Kidney (tissue), 13 donors: ENCODE measurements at regions not wholly inside any gene's neighbourhood (a gene's known extent, or its start where the extent isn't known, plus 50 kb on each side); places are given as distances from the start of the nearest gene placed in this dataset.

ENCODE experiments used
- DNase-seq, 5 donors: peaks; one replicate each; pipeline ENCODE4 v3.0.0-alpha.2; 2013 to 2020
- FAIRE-seq: peaks from 2 replicates; lab custom pipeline; 2012; peaks lifted over from hg19 to GRCh38; lab: Jason Lieb, UNC
- H3K27ac ChIP-seq, 2 donors: one replicate each; pipeline ENCODE4 v1.7.0; 2013; ENCODE audit warnings: low read depth in 2 of 2, low read length in 2 of 2, inconsistent platforms in 1 of 2
- H3K27me3 ChIP-seq: one replicate; pipeline ENCODE4 v1.7.1; 2013; ENCODE audit warnings: low read length, inconsistent platforms; ENCODE audit not compliant: control insufficient read depth, insufficient read depth
- H3K36me3 ChIP-seq, 3 donors: one replicate each; pipeline versions ENCODE4 v1.7.0 to v1.7.1; 2013; ENCODE audit warnings: low read length in 3 of 3, control low read depth in 1 of 3, inconsistent platforms in 1 of 3; ENCODE audit not compliant: insufficient read depth in 3 of 3, control insufficient read depth in 2 of 3
- H3K4me1 ChIP-seq, 3 donors: one replicate each; pipeline versions ENCODE4 v1.7.0 to v1.7.1; 2013; ENCODE audit warnings: low read length in 3 of 3, inconsistent platforms in 1 of 3, low read depth in 1 of 3; ENCODE audit not compliant: control insufficient read depth in 2 of 3, insufficient read depth in 2 of 3
- H3K4me3 ChIP-seq, 3 donors: one replicate each; pipeline versions ENCODE4 v1.7.0 to v1.8.1; 2013; ENCODE audit warnings: low read length in 3 of 3, control low read depth in 1 of 3, inconsistent platforms in 1 of 3
- H3K9ac ChIP-seq, 3 donors: one replicate each; pipeline versions ENCODE4 v1.7.0 to v1.7.1; 2013; ENCODE audit warnings: low read length in 3 of 3, control low read depth in 1 of 3, inconsistent platforms in 1 of 3
- H3K9me3 ChIP-seq, 3 donors: one replicate each; pipeline versions ENCODE4 v1.7.0 to v1.7.1; 2013; ENCODE audit warnings: low read length in 3 of 3, control low read depth in 1 of 3, inconsistent platforms in 1 of 3; ENCODE audit not compliant: control insufficient read depth in 2 of 3, insufficient read depth in 1 of 3
- intact Hi-C: fragments of 100-400 bp; cut with DNase I; formaldehyde crosslinking; loops from one replicate; pipeline ENCODE4 v1.11.1; 2022
- TF ChIP-seq, protein P1 (sequence below): IDR thresholded peaks from 3 replicates; pipeline ENCODE4 v1.5.1; 2012; ENCODE audit warnings: mild to moderate bottlenecking, moderate library complexity, borderline replicate concordance; ENCODE audit not compliant: insufficient read depth; ENCODE audit errors: extremely low read depth
- donor health status: control.
- donor health status: control.
- donor health status: control.
- donor health status: control.
- donor health status: control.
- donor health status: DM: yes; HTN: yes; CAD: no.
- donor health status: Normal renal cell carcinoma (clear cell type).

DNA sequence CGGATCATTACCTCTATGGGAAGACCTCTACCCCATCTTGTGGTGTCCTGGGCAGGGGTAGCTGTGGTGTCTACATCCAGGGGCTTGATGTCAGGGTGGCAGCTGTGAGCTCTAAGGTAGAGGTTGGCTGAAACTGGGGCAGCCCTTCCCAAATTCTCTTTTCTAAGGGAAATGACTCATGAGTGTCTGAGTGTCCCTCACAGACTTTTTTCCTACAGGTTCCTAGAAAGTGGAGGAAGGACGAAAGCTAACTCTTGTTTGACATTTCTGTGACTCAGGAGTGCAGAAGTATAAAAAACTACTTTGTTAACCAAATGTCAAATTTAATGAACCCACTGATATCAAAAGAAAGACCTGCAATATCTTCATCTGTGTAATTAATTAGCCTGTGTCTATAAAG is 481.5 kb downstream of the PDCD6IP start:
- intact Hi-C loops = no loop called here
- FAIRE-seq = no peak
- no peaks in the 10 kb centered on the region for H3K4me1 ChIP-seq

DNA sequence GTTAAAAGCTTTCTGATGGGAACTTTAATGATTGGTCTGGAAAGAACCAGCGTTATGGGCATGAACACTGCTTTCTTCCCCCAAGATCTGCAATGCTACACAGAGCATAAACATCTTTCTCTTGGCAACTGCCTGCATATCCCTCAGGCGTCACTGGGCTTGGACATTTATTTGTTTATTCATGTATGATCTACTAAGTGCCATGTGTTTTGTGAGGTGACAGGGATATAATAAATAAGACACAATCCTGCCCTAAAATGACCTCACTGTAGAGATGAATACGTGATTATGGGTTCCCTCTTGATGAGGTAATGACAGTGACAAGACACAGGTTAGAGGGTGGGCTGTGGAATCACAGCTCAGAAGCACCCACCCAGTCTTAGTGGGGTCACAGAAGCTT is 485.3 kb downstream of the PDCD6IP start:
- intact Hi-C loops = no loop called here
- Histone ChIP-seq H3K4me1 (no peaks in the 10 kb centered on the region), H3K4me3 (no peak overlapping the region), H3K27ac (no peak overlapping the region), H3K9me3 (no peaks in the 10 kb centered on the region), H3K27me3 (no peaks in the 10 kb centered on the region), H3K36me3 (no peaks in the 10 kb centered on the region), H3K9ac (no peak overlapping the region)
- DNase-seq (no peak), FAIRE-seq (no peak)
- TF ChIP-seq, protein P1, sequence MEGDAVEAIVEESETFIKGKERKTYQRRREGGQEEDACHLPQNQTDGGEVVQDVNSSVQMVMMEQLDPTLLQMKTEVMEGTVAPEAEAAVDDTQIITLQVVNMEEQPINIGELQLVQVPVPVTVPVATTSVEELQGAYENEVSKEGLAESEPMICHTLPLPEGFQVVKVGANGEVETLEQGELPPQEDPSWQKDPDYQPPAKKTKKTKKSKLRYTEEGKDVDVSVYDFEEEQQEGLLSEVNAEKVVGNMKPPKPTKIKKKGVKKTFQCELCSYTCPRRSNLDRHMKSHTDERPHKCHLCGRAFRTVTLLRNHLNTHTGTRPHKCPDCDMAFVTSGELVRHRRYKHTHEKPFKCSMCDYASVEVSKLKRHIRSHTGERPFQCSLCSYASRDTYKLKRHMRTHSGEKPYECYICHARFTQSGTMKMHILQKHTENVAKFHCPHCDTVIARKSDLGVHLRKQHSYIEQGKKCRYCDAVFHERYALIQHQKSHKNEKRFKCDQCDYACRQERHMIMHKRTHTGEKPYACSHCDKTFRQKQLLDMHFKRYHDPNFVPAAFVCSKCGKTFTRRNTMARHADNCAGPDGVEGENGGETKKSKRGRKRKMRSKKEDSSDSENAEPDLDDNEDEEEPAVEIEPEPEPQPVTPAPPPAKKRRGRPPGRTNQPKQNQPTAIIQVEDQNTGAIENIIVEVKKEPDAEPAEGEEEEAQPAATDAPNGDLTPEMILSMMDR = no peak

More for the DNA sequence above, 481.5 kb downstream of the PDCD6IP start:
- DNase-seq = no peak
- Histone ChIP-seq H3K4me3 (no peak overlapping the region), H3K36me3 (no peaks in the 10 kb centered on the region), H3K9ac (no peak overlapping the region), H3K27me3 (no peaks in the 10 kb centered on the region), H3K9me3 (no peaks in the 10 kb centered on the region), H3K27ac (no peak overlapping the region)
- TF ChIP-seq, protein P1 = no peak

DNA sequence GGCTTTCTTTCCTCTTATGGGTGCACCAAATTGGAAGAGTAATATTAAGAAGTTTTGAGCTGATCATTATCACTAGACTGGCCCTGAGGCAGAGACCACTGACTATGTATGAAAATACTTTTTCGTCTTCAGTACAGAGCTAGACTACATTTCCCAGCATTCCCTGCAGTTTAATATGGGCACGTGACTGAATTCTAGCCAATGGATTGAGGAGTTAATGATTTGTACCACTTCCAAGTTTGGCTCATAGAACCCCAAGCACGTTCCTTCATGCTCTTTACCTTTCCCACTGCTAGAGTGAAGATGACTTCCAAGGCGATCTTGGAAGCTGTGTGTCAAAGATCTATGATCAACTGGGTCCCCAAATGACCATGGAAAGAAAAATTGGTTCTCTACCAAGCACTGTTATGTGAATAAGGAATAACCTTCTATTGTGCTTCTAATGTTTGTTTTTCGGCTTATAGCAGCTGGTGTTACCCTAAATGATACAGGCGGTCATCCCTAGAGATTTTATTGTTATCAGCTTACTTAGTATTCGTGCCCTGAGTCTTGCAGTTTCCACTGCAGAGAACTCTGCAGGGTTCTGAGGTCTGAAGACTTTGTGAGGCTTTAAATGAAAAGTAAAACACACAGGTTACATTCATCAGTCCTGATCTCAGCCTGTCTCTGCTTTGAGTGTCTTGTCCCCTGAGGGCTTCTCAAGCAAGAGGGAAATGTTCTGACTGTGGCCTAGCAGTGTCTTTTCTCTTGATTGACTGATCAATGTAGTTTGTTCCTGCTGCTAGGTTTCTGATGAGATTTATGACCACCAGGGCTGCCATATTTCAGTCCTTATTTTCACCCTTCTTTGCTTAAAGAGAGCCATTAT is 486.8 kb downstream of the PDCD6IP start:
- intact Hi-C loops = no loop called here
- Histone ChIP-seq H3K36me3 (no peaks in the 10 kb centered on the region), H3K27me3 (no peaks in the 10 kb centered on the region), H3K27ac (no peak overlapping the region), H3K4me1 (no peaks in the 10 kb centered on the region), H3K4me3 (no peak overlapping the region), H3K9me3 (no peaks in the 10 kb centered on the region), H3K9ac (no peak overlapping the region)
- DNase-seq (no peak), FAIRE-seq (no peak)
- TF ChIP-seq, protein P1 = no peak
